ENCODE measurements at regions not wholly inside any gene's neighbourhood (a gene's known extent, or its start where the extent isn't known, plus 50 kb on each side); places are given as distances from the start of the nearest gene placed in this dataset.

DNA sequence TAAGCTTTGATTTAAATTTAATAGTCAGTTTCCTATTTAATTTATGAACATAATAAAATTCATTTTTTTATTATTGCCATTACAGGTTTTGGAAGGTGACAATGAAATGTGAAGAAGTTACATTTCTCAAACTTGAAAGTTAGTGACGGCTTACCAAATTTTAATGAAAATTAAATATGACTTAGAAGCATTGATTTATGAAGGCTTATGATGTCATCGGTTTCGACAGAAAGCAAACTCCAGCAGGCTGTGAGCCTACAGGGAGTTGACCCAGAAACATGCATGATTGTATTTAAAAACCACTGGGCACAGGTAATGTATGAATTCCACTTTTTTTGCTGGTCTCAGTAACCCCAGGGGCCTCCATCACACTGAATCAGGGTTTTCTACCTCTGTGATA is 157.1 kb downstream of the FHIP1A start:
- TF ChIP-seq, protein P1, sequence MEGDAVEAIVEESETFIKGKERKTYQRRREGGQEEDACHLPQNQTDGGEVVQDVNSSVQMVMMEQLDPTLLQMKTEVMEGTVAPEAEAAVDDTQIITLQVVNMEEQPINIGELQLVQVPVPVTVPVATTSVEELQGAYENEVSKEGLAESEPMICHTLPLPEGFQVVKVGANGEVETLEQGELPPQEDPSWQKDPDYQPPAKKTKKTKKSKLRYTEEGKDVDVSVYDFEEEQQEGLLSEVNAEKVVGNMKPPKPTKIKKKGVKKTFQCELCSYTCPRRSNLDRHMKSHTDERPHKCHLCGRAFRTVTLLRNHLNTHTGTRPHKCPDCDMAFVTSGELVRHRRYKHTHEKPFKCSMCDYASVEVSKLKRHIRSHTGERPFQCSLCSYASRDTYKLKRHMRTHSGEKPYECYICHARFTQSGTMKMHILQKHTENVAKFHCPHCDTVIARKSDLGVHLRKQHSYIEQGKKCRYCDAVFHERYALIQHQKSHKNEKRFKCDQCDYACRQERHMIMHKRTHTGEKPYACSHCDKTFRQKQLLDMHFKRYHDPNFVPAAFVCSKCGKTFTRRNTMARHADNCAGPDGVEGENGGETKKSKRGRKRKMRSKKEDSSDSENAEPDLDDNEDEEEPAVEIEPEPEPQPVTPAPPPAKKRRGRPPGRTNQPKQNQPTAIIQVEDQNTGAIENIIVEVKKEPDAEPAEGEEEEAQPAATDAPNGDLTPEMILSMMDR (IDR thresholded peaks at IDR 0.05; ENCODE audit: low read length): no peak
- TF ChIP-seq EZH2phosphoT487 (IDR thresholded peaks at IDR 0.05; ENCODE audit: low read length) (no peak), EZH2 (optimal IDR thresholded peaks at IDR 0.05; ENCODE audit: low read depth, low read length) (no peak)

All from MM.1S (cell line).